Suppressor macrophage treated with lipopolysaccharide for 1 hour (primary cell): ENCODE measurements at regions not wholly inside any gene's neighbourhood (a gene's known extent, or its start where the extent isn't known, plus 50 kb on each side); places are given as distances from the start of the nearest gene placed in this dataset.
"Not testable (repeated sequence)": the region's sequence is repeated elsewhere in the genome, so short reads cannot be mapped to it uniquely, and the experiment has no call there.

ENCODE experiments used
- DNase-seq, 3 donors: peaks; one replicate each; pipeline ENCODE4 v3.0.0-alpha.2; 2020 to 2022

- DNase-seq: no peak
Observed at GRCh38 chr19:30810726-30811125, 438.5 kb downstream of the ZNF536 start.

GRCh38 chr19:30807278-30807677, 435.1 kb downstream of the ZNF536 start:
- DNase-seq: no peak

- no peak for DNase-seq
Observed at GRCh38 chr19:30806311-30806710, 434.1 kb downstream of the ZNF536 start.

GRCh38 chr19:30804751-30805150, 432.6 kb downstream of the ZNF536 start:
- no peak for DNase-seq

GRCh38 chr19:30804333-30804732, 432.1 kb downstream of the ZNF536 start:
- not testable (repeated sequence) for DNase-seq

GRCh38 chr19:30802424-30803013, 430.3 kb downstream of the ZNF536 start:
- DNase-seq: no peak

GRCh38 chr19:30799865-30800755, 427.9 kb downstream of the ZNF536 start:
- DNase-seq: peak; percentile 43 to 72 (median 65)

GRCh38 chr19:30795727-30796126, 423.5 kb downstream of the ZNF536 start:
- DNase-seq: no peak

DNA sequence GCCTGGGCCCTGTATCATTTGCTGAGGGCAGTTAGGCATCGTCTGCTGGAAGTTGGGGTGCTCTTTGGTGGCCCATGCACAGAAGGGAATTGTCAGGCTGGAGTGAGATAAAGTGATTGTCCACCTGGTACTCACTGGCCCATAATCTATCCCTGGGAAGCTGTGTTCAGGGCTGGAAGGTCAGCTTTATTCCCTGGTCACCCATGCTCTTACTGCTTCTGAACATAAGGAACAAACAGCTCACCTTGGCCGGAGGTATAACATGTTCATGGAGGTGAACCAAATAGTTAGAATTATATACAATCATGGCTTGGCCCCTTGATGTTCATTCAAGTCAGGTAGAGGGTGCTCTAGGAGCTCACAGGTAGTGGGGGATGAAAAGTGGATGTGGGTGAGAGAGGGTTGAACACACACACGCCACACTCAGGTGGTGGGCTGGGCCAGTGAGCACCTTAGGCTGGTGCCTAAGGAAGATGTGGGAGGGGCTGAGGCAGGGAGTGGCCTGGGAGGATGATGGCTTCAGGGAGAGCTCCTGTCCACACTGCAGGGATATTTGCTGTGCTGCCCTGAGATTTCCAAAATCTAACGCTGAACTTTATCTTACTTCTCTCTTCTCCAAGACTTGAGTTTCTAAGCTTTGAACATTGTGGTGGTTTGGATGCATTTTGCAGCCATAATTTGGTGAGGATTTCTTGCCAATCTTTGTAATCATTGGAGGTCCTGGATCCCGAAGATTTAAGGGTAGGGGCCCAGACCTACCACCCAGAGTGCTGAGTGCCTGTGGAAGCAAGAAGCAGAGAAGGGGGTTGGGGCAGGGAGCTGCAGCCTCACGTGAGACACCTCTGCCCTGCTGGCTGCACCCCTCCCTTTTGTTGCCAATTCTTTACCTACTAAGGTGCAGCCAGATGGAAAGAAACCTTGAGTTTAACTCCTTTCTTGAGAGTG, 420.6 kb downstream of the ZNF536 start:
- DNase-seq: no peak

DNA sequence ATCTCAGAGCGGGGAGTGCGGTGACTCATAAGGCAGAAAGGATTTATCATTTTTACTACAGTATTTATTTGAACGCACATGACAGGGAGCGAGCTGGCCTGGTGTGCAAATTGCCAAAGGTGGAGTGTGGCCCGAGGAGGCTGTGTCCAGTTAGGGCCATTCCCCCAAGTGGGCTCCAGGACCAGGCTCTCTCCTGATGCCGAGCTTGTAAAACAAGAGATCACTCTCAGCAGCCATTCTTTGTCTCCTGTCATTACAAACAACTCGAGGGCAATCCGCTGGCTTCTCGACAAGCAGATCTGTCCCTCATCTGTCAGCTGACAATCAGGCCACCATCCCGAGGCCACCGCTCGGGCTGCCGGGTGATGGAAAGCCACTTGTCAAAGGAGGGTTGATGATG, 418.9 kb downstream of the ZNF536 start:
- no peak for DNase-seq

GRCh38 chr19:30790056-30790680, 418.0 kb downstream of the ZNF536 start:
- DNase-seq: peak; percentile 30 to 67 (median 62)

GRCh38 chr19:30788105-30788765, 416.1 kb downstream of the ZNF536 start:
- no peak for DNase-seq

DNA sequence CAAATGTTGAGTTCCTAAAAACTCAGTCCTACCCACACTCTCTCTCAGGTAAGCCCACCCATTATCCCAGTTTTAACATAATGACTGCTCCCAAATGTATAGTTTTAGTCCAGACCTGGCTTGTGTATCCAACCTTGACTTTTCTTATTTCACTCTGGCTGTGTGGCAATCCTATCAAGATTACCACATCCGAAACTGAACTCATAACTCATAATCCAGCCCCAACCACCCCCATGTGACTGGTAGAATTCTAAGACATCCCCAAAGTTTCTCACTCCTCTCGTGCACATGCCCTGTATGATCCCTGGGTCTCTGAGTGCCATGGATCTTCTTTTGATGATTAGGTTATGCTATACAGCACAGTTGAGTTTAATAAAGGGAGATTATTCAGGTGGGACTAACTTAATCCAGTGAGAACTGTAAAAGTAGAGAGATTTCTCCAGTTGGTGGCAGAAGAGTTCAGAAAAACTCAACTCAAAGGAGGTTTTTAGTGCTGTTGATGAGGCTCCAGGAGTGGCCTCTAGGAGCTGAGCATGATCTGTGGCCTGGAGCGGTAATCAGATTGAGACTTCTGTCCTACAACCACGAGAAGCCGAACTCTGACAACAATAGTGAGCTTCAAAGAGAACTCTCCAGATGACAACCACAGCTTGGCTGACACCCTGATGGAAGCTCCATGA, 413.4 kb downstream of the ZNF536 start:
- DNase-seq: peak; percentile 28 to 46 (median 38)

DNA sequence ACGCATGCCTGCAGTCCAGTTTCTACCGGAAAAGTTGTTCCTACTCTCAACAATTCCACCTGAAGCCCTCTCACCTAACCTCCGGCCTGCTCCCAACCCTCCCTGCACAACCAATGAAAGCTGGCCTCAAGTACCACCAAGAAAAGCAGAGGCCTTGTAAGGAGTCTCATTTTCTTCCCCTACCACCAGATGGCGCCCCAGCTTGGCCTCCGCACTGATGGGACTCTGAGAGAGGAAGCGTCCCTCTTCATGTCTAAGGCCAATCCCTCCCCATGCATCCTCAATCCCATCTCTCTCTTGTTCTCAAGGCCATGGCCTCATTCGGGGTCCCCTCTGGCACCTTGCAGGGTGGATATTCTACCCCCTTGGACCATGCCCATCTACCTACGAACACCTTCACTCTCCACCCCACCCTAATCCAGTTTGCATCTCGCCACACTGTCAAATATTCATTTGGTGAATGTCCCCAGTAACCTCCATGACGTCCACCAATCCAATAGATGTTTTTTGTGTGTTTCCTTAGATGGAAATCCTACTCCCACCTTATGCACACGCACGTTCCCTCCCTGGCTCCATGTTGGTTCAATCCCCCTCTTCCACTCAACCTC, 412.8 kb downstream of the ZNF536 start:
- DNase-seq: peak; percentile 79 to 87 (median 85)

DNA sequence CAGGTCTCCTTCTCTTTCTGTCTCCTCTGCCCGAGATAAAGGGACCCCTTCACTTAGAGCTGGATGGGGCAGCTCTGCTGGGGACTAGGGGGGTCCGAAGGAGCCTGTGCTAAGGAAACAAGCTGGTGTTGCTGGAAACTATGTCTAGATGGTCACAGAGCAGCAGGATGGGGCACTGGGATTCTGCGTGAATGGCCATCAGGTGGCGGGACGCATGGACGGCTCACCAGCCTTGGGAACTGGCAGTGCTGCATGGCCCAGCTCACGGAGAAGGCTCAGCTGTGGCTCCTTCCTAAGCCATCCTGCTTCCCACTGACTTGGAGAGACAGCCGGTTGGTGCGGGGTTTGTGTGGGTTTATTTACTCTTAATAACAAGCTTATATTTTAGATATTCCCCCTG, 411.8 kb downstream of the ZNF536 start:
- no peak for DNase-seq

DNA sequence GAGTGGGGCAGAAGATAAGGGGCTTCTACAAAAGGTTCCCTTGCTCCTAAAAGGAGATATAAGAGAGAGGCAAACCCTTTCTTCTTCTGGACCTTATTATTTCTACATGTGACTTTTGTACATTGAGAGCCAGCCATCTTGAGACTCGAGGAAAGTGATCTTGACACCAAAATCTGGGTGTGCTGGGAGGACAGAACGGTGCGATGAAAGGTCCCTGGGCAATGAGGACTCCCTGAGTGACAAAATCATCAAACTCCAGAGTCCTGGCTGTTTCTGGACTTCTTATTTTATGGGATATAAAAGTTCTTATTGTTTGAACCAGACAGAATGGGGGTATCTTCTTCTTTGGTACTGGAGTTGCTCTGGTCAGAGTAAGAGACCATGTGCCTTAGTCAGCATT, 411.0 kb downstream of the ZNF536 start:
- DNase-seq: no peak

GRCh38 chr19:30781519-30781918, 409.3 kb downstream of the ZNF536 start:
- no peak for DNase-seq

DNA sequence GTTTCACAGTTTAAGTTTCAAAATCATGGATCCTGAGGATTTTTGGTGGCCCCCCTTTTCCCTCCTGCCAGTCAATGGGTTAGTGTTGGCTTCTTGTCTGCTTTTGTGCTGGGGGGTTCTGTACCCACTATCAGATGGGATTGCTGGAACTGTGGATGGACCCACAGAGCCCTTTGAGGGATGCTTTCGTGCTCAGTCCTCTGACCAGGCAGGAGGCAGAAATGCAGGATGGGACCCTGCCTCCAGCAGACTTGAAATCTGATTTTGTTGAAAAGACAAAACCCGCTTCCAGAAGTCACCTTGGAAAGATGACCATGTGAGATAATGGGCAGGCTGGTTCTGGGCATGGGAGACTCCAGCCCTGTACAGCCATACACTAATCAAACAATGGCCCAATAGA, 408.9 kb downstream of the ZNF536 start:
- no peak for DNase-seq

DNA sequence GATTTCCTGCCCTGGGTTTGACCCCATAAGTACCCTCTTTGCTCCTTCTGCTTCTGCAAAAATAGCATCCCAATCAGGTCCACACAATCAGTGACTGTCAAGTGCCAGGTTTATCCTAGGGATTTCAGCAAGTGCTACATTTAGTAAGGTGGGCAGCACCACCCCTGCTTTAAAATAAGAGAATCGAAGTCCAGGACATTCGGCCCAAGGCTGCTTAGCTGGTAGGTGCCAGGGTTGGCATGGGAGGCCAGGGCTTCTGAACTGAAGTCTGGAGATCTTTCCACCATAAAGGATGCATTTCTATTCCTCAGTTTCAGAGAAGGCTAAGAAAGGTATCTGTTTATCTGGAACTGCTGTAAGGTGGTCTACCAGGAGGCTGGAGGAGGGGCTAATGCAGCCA, 408.3 kb downstream of the ZNF536 start:
- DNase-seq: no peak

DNA sequence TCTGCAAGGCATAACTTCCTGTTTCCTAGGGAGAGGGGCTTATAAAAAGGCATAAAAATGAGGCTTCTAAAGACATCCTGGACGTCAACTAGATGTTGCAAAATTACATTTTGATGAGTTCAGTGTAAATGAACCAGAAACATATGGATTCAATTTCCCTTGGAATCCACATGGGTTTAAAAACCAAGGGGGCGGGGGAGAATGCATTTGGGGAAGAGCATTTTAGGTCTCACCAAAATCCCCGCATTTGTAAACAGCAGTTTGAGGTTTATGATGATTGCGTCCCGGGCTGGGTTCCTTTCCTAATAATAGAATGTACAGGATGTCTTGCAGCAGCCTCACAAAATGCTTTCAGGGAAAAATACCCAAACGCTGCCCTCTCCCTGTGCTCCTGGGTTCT, 407.8 kb downstream of the ZNF536 start:
- DNase-seq: peak; percentile 71 to 76 (median 76)
